ENCODE measurements at regions not wholly inside any gene's neighbourhood (a gene's known extent, or its start where the extent isn't known, plus 50 kb on each side); places are given as distances from the start of the nearest gene placed in this dataset.

DNA sequence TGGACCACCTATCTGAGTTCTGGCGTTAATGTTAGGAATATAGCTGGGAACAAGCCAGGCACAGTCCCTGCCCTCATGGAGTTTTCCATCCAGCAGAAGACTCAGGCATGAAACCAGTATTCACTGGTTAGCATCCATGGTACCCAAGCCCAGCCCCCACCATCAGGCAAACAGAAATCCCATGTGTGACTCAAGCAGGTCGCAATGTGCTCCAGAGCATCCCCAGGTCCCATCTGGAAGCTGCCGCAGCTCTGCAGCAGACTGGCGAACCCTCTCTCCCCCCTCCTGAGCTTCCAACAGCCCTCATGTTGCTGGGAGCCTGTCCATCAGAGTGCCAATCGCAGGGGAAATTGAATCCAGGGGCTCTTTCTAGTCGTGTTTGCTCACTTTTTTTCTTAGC, 174.2 kb downstream of the RRAGC start:
- TF ChIP-seq POLR2AphosphoS5 (IDR thresholded peaks at IDR 0.05; ENCODE audit: low read depth) (no peak), ZNF331 (CRISPR knock-in tag; IDR thresholded peaks at IDR 0.05; ENCODE audit: low read depth) (no peak), CREB1 (CRISPR knock-in tag; IDR thresholded peaks at IDR 0.05; ENCODE audit: low read depth) (no peak), EZH2phosphoT487 (IDR thresholded peaks at IDR 0.05; ENCODE audit: unreplicated experiment) (no peak), JUNB (IDR thresholded peaks at IDR 0.05; ENCODE audit: unreplicated experiment) (no peak)
- TF ChIP-seq, protein P1, sequence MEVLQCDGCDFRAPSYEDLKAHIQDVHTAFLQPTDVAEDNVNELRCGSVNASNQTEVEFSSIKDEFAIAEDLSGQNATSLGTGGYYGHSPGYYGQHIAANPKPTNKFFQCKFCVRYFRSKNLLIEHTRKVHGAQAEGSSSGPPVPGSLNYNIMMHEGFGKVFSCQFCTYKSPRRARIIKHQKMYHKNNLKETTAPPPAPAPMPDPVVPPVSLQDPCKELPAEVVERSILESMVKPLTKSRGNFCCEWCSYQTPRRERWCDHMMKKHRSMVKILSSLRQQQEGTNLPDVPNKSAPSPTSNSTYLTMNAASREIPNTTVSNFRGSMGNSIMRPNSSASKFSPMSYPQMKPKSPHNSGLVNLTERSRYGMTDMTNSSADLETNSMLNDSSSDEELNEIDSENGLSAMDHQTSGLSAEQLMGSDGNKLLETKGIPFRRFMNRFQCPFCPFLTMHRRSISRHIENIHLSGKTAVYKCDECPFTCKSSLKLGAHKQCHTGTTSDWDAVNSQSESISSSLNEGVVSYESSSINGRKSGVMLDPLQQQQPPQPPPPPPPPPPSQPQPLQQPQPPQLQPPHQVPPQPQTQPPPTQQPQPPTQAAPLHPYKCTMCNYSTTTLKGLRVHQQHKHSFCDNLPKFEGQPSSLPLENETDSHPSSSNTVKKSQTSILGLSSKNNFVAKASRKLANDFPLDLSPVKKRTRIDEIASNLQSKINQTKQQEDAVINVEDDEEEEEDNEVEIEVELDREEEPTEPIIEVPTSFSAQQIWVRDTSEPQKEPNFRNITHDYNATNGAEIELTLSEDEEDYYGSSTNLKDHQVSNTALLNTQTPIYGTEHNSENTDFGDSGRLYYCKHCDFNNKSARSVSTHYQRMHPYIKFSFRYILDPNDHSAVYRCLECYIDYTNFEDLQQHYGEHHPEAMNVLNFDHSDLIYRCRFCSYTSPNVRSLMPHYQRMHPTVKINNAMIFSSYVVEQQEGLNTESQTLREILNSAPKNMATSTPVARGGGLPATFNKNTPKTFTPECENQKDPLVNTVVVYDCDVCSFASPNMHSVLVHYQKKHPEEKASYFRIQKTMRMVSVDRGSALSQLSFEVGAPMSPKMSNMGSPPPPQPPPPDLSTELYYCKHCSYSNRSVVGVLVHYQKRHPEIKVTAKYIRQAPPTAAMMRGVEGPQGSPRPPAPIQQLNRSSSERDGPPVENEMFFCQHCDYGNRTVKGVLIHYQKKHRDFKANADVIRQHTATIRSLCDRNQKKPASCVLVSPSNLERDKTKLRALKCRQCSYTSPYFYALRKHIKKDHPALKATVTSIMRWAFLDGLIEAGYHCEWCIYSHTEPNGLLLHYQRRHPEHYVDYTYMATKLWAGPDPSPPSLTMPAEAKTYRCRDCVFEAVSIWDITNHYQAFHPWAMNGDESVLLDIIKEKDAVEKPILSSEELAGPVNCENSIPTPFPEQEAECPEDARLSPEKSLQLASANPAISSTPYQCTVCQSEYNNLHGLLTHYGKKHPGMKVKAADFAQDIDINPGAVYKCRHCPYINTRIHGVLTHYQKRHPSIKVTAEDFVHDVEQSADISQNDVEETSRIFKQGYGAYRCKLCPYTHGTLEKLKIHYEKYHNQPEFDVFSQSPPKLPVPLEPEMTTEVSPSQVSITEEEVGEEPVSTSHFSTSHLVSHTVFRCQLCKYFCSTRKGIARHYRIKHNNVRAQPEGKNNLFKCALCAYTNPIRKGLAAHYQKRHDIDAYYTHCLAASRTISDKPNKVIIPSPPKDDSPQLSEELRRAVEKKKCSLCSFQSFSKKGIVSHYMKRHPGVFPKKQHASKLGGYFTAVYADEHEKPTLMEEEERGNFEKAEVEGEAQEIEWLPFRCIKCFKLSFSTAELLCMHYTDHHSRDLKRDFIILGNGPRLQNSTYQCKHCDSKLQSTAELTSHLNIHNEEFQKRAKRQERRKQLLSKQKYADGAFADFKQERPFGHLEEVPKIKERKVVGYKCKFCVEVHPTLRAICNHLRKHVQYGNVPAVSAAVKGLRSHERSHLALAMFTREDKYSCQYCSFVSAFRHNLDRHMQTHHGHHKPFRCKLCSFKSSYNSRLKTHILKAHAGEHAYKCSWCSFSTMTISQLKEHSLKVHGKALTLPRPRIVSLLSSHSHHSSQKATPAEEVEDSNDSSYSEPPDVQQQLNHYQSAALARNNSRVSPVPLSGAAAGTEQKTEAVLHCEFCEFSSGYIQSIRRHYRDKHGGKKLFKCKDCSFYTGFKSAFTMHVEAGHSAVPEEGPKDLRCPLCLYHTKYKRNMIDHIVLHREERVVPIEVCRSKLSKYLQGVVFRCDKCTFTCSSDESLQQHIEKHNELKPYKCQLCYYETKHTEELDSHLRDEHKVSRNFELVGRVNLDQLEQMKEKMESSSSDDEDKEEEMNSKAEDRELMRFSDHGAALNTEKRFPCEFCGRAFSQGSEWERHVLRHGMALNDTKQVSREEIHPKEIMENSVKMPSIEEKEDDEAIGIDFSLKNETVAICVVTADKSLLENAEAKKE (CRISPR knock-in tag; IDR thresholded peaks at IDR 0.05): no peak
- H3K79me2 ChIP-seq (replicated peaks; ENCODE audit: insufficient read depth): no peaks in the 10 kb centered on the region
- peaks cover 11% of the 10 kb centered on the region; the same call in 1 of the 2 replicates for H3K4me1 ChIP-seq (ENCODE audit: insufficient read depth)
- peak; percentile 25; the same call in 1 of the 3 replicates for ATAC-seq
- Mint-ChIP-seq H3K27ac (no peak overlapping the region), H3K36me3 (ENCODE audit: low read depth) (no peaks in the 10 kb centered on the region), H3K4me3 (no peak overlapping the region), H3K9me3 (no peaks in the 10 kb centered on the region; the same call in 2 of the 3 replicates), H3K4me1 (peaks cover 14% of the 10 kb centered on the region), H3K27me3 (ENCODE audit: insufficient read depth, low read depth, poor library complexity) (no peaks in the 10 kb centered on the region)
- peak; percentile 11 for DNase-seq (ENCODE audit: low spot score)
- no peak overlapping the region for H3K4me2 ChIP-seq
- no peak overlapping the region for H3K27ac ChIP-seq (ENCODE audit: low read depth)
- no peaks in the 10 kb centered on the region for H3F3A ChIP-seq (replicated peaks; ENCODE audit: low read depth)
- H3K27me3 ChIP-seq (ENCODE audit: insufficient read depth): no peaks in the 10 kb centered on the region
- H3K9me2 ChIP-seq (ENCODE audit: insufficient read depth): no peaks in the 10 kb centered on the region
- H2AFZ ChIP-seq: no peak overlapping the region
- H3K36me3 ChIP-seq (ENCODE audit: insufficient read depth): no peaks in the 10 kb centered on the region
- 0 out of 2 replicates have a peak, but pooled peaks cover 2% of the 10 kb centered on the region for H4K20me1 ChIP-seq (replicated peaks; ENCODE audit: insufficient read depth)
- H3K4me3 ChIP-seq: no peak overlapping the region

Measured in GM23338 (cell line).